Psoas muscle (tissue), 7 donors: ENCODE measurements at regions not wholly inside any gene's neighbourhood (a gene's known extent, or its start where the extent isn't known, plus 50 kb on each side); places are given as distances from the start of the nearest gene placed in this dataset.

ENCODE experiments used
- ATAC-seq, 4 donors: fragments of 200-7000 bp; cut with Tn5 transposase; one replicate each; pipeline ENCODE4 v1.9.1; 2020; ENCODE audit warnings: moderate library complexity in 3 of 4, mild to moderate bottlenecking in 2 of 4
- DNase-seq, 2 donors: peaks; one replicate each; pipeline ENCODE4 v3.0.0-alpha.2; 2020
- H3K27ac ChIP-seq: fragments of 200-600 bp; one replicate; pipeline ENCODE4 v1.8.0; 2022
- H3K27me3 ChIP-seq, 3 donors: fragments of 200-600 bp in 1 of 3; one replicate each; pipeline versions ENCODE4 v1.6.1 to v1.8.0; 2013 to 2022; ENCODE audit warnings: low read length in 2 of 3, mild to moderate bottlenecking in 2 of 3, moderate library complexity in 1 of 3; ENCODE audit not compliant: insufficient read depth in 3 of 3
- H3K36me3 ChIP-seq, 2 donors: fragments of 200-600 bp in 1 of 2; one replicate each; pipeline versions ENCODE4 v1.6.1 to v1.8.0; 2013 to 2022; ENCODE audit warnings: low read depth in 1 of 2, mild to moderate bottlenecking in 1 of 2, moderate library complexity in 1 of 2; ENCODE audit not compliant: insufficient read depth in 1 of 2
- H3K4me1 ChIP-seq: fragments of 200-600 bp; one replicate; pipeline ENCODE4 v1.8.0; 2022
- H3K4me3 ChIP-seq: fragments of 200-600 bp; one replicate; pipeline ENCODE4 v1.8.0; 2022; ENCODE audit warnings: mild to moderate bottlenecking
- H3K9me3 ChIP-seq: fragments of 200-600 bp; one replicate; pipeline ENCODE4 v1.8.0; 2022
- WGBS, 3 donors: extraction: QIAGEN DNeasy Blood & Tissue Kit; methylation state at CpG; one replicate each; pipeline versions ENCODE4 v1.1.6 to v1.1.7; 2013; 5-methylcytosine and 5-hydroxymethylcytosine counted together
- intact Hi-C, 2 donors: fragments of 100-400 bp; cut with DNase I; formaldehyde crosslinking; loops; one replicate each; pipeline versions ENCODE4 v1.11.0 to v1.14.2; 2022
- TF ChIP-seq, protein P1 (sequence below): fragments of 200-600 bp; IDR thresholded peaks from one replicate; pipeline ENCODE4 v1.8.0; 2022; ENCODE audit warnings: antibody characterized with exemption
- donor health status: healthy with polysubstance abuse.
- donor health status: DM: no; HTN: no; CAD: no; lungs with moderate emphysema.
- donor health status: Bipolar disorder and iron deficiency.
- donor health status: healthy.
- donor health status: DM: yes; HTN: yes; CAD: no.
- donor health status: DM: no; HTN: no; CAD: no.
- donor health status: DM: yes; HTN: yes; CAD: no.

DNA sequence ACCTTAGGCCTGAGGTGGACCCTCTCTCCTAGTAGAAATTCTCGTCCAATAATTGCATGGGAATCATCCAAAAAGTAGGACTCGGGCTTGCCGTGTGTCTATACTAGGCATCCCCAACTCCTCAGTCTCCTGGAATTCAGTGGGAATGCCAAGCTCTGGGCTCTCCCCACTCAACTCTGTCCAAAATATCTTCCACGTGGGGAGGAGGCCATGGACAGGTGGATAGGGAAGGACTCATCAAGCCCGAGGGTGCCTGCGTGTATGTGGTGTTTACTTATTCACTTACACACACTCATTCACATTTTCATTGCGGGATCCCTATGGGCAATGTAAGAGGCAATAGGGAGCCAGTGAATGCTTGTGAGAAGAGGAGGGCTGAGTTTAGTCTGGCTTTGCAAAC, 383.3 kb downstream of the MN1 start:
- H3K27ac ChIP-seq, result no peak overlapping the region
- intact Hi-C loops, result no loop called here
- DNase-seq, result no peak
- H3K4me1 ChIP-seq, result peaks cover 6% of the 10 kb centered on the region
- 59 to 68% (median 63%) methylated on average over 7 of the region's 7 CpGs for WGBS, 3 donors
- TF ChIP-seq, protein P1, sequence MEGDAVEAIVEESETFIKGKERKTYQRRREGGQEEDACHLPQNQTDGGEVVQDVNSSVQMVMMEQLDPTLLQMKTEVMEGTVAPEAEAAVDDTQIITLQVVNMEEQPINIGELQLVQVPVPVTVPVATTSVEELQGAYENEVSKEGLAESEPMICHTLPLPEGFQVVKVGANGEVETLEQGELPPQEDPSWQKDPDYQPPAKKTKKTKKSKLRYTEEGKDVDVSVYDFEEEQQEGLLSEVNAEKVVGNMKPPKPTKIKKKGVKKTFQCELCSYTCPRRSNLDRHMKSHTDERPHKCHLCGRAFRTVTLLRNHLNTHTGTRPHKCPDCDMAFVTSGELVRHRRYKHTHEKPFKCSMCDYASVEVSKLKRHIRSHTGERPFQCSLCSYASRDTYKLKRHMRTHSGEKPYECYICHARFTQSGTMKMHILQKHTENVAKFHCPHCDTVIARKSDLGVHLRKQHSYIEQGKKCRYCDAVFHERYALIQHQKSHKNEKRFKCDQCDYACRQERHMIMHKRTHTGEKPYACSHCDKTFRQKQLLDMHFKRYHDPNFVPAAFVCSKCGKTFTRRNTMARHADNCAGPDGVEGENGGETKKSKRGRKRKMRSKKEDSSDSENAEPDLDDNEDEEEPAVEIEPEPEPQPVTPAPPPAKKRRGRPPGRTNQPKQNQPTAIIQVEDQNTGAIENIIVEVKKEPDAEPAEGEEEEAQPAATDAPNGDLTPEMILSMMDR, result no peak
- no peaks in the 10 kb centered on the region for H3K9me3 ChIP-seq
- H3K4me3 ChIP-seq, result no peak overlapping the region
- H3K36me3 ChIP-seq, result no peaks in the 10 kb centered on the region
- ATAC-seq, result no peak
- H3K27me3 ChIP-seq, result peaks cover 0 to 24% (median 3%) of the 10 kb centered on the region in 3 donors

DNA sequence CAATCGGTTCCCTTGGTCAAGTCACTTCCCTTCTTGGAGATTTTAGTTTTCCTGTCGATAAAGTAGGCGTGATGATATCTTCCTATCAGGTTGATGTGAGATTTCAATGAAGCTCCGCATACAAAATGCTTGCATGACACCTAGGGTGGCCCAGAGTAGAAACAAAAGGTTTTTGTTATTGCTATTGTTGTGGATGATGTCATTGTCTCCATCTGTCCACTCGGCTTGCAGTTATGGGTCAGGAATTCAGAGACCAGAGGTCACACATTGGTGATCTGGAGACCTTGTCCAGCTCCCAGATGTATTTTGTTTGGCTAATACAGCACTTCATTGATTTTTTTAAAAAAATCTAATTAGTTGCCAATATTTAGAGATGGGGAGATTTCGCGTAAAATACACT, 382.1 kb downstream of the MN1 start:
- H3K4me1 ChIP-seq, result peaks cover 6% of the 10 kb centered on the region
- peaks cover 0 to 14% (median 3%) of the 10 kb centered on the region in 3 donors for H3K27me3 ChIP-seq
- H3K36me3 ChIP-seq, result no peaks in the 10 kb centered on the region
- DNase-seq, result no peak
- no peak overlapping the region for H3K4me3 ChIP-seq
- TF ChIP-seq, protein P1, result no peak
- H3K9me3 ChIP-seq, result no peaks in the 10 kb centered on the region
- H3K27ac ChIP-seq, result no peak overlapping the region
- intact Hi-C loops, result no loop called here
- 72 to 81% (median 78%) methylated on average over 7 of the region's 7 CpGs for whole genome bisulfite sequencing, 3 donors
- ATAC-seq, result no peak

DNA sequence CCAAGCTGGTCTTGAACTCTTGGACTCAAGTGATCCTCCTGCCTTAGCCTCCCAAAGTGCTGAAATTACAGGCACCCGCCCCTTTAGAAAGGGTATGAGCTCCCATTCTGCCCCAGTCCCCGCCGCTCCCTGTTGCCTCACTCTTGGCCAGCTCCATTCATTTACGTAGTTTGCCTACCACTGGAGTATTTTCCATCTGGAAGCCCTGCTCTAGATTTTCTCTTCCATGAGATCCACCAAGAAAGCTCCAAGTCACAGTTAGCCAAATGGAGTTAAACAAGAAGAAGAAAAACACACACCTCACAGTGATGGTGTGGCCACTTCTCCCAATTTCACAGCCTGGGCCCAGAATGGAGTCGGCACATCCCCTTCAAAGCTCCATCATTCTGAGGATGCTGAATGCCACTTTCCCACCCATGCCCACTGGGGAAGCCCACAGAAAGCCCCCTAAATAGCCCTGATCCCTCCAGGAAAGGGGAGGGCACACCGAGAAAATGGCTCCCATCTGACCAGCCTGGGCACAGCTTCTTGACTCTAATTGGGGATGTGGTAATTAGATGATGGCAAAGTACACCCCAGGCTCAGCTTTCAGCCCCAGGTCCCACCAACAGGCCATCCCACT, 381.2 kb downstream of the MN1 start:
- peak in 2 of 4 donors; percentile 37 to 50 for ATAC-seq
- Histone ChIP-seq H3K9me3 (no peaks in the 10 kb centered on the region), H3K4me1 (peaks cover 6% of the 10 kb centered on the region), H3K27ac (peak overlapping the region; percentile 3), H3K27me3 (peaks cover 0 to 8% (median 3%) of the 10 kb centered on the region in 3 donors), H3K36me3 (no peaks in the 10 kb centered on the region), H3K4me3 (no peak overlapping the region)
- DNase-seq, result no peak
- 50 to 58% (median 57%) methylated on average over 6 of the region's 6 CpGs for WGBS, 3 donors
- TF ChIP-seq, protein P1, result no peak
- intact Hi-C loops, result no loop called here

DNA sequence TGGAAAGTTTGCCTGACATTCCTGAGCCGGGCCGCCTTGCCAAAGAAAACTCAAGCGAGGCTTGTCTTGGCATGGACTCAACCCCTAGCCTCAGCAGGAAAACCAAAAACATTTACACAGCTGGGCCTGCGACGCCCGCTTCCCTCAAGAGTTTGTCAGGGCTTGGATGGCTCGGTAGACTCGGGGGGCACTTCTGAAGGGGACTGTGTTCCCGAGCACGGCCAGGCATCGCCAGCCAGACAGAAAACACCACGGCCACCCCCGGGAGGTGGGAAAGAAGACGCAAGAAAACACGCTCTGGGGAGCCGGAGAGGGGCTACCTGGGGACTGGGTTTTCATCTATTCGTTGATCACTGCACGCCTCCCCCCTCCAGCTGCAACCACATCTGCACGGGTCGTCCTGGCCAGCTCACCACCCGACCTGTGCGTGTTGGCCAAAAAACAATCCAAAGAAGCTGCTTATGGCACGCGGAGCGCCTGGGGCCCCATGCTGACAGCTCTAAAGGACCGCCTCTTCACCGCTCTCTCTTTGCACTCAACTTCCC, 380.7 kb downstream of the MN1 start:
- Histone ChIP-seq H3K4me3 (no peak overlapping the region), H3K27ac (peak overlapping the region; percentile 3), H3K4me1 (peaks cover 6% of the 10 kb centered on the region), H3K36me3 (no peaks in the 10 kb centered on the region), H3K9me3 (no peaks in the 10 kb centered on the region), H3K27me3 (peaks cover 0 to 7% (median 0%) of the 10 kb centered on the region in 3 donors)
- TF ChIP-seq, protein P1, result no peak
- ATAC-seq, result peak; percentile 28 to 84 (median 38)
- DNase-seq, result peak; percentile 75 to 84
- 8 to 13% (median 11%) methylated on average over 27 of the region's 27 CpGs for WGBS, 3 donors
- intact Hi-C loops, result no loop called here

DNA sequence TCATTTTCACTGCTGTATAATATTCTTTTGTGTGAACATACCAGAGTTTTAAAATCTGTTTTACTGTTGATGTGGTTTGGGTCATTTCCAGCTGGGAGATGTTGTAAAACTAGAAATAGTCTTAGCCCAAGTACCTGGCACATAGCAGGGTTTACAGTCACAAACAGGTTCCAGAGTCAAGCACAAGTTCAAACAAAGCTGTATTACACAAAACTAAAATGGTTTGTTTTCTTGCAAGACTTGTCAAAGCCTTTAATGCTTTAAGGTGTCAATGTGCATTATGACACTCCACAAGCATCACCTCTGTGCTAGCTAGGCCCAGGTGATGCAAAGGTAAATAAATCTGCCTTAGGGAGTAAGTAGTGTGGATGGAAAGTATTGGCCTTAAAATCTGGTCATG, 379.1 kb downstream of the MN1 start:
- H3K4me1 ChIP-seq, result peaks cover 6% of the 10 kb centered on the region
- H3K27ac ChIP-seq, result no peak overlapping the region
- no peaks in the 10 kb centered on the region for H3K36me3 ChIP-seq
- H3K27me3 ChIP-seq, result peaks cover 0 to under 1% (median 0%) of the 10 kb centered on the region in 3 donors
- H3K9me3 ChIP-seq, result no peaks in the 10 kb centered on the region
- ATAC-seq (no peak), DNase-seq (no peak)
- TF ChIP-seq, protein P1, result no peak
- intact Hi-C loops, result no loop called here
- no peak overlapping the region for H3K4me3 ChIP-seq
